Muscle layer of duodenum (tissue), 2 donors: ENCODE measurements at regions not wholly inside any gene's neighbourhood (a gene's known extent, or its start where the extent isn't known, plus 50 kb on each side); places are given as distances from the start of the nearest gene placed in this dataset.
"Not testable (repeated sequence)": the region's sequence is repeated elsewhere in the genome, so short reads cannot be mapped to it uniquely, and the experiment has no call there.

ENCODE experiments used
- H3K27ac ChIP-seq: one replicate; pipeline ENCODE4 v1.7.0; 2013; ENCODE audit warnings: mild to moderate bottlenecking, low read length
- H3K27me3 ChIP-seq: one replicate; pipeline ENCODE4 v1.7.0; 2013; ENCODE audit warnings: low read depth, mild to moderate bottlenecking, control low read depth, low read length
- H3K36me3 ChIP-seq, 2 donors: one replicate each; pipeline ENCODE4 v1.7.0; 2013; ENCODE audit warnings: low read length in 2 of 2, control low read depth in 1 of 2, mild to moderate bottlenecking in 1 of 2; ENCODE audit not compliant: insufficient read depth in 2 of 2, control insufficient read depth in 1 of 2
- H3K4me1 ChIP-seq, 2 donors: one replicate each; pipeline ENCODE4 v1.7.0; 2013; ENCODE audit warnings: low read length in 2 of 2, mild to moderate bottlenecking in 2 of 2, control low read depth in 1 of 2, moderate library complexity in 1 of 2; ENCODE audit not compliant: insufficient read depth in 2 of 2, control insufficient read depth in 1 of 2
- H3K4me3 ChIP-seq, 2 donors: one replicate each; pipeline ENCODE4 v1.7.0; 2013; ENCODE audit warnings: low read length in 2 of 2, low read depth in 1 of 2, mild to moderate bottlenecking in 1 of 2
- H3K9me3 ChIP-seq, 2 donors: one replicate each; pipeline ENCODE4 v1.7.0; 2013; ENCODE audit warnings: low read length in 2 of 2, control low read depth in 1 of 2, mild to moderate bottlenecking in 1 of 2; ENCODE audit not compliant: control insufficient read depth in 1 of 2
- donor health status: healthy.

DNA sequence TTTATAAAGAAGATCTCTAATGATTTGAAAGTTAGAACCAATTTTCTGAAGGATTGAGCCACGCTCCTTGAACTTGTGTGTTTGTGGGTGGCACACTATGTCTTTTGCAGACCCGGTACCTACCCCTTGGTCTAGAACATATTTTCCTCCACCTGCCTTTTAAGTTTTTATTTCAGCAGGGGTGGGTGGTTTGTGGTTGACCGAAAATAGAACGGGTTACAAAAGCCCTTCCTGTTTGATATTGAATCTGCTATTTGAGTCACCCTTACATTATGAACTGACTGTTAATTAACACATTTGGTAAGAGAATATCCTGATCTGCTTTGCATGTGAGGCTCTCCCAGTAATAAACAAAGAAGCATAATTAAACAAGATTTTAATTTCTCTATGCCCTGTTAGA is 697.5 kb downstream of the GOLGA6L6 start:
- not testable (repeated sequence) for H3K27me3 ChIP-seq, H3K36me3 ChIP-seq, H3K9me3 ChIP-seq, H3K4me1 ChIP-seq, H3K27ac ChIP-seq, H3K4me3 ChIP-seq
